Effector memory CD4-positive, alpha-beta T cell (primary cell): ENCODE measurements at regions not wholly inside any gene's neighbourhood (a gene's known extent, or its start where the extent isn't known, plus 50 kb on each side); places are given as distances from the start of the nearest gene placed in this dataset.

Experiments
- DNase-seq, 3 donors: peaks; one replicate each; pipeline ENCODE4 v3.0.0-alpha.2; 2020
- H3K27ac ChIP-seq: 2 replicates; pipeline ENCODE4 v1.7.0; 2013; ENCODE audit warnings: mild to moderate bottlenecking, low read length, moderate library complexity; ENCODE audit not compliant: insufficient read depth, poor library complexity, severe bottlenecking
- H3K27me3 ChIP-seq: replicated peaks from 2 replicates; pipeline ENCODE4 v1.7.0; 2013; ENCODE audit warnings: mild to moderate bottlenecking, low read length; ENCODE audit not compliant: insufficient read depth, control insufficient read depth, poor library complexity, severe bottlenecking
- H3K36me3 ChIP-seq: 2 replicates; pipeline ENCODE4 v1.7.0; 2013; ENCODE audit warnings: mild to moderate bottlenecking, low read length, moderate library complexity; ENCODE audit not compliant: control insufficient read depth, insufficient read depth
- H3K4me1 ChIP-seq: 2 replicates; pipeline ENCODE4 v1.7.0; 2013; ENCODE audit warnings: low read length, mild to moderate bottlenecking; ENCODE audit not compliant: control insufficient read depth, insufficient read depth, poor library complexity, severe bottlenecking
- H3K4me3 ChIP-seq: 2 replicates; pipeline ENCODE4 v1.7.0; 2013; ENCODE audit warnings: low read length, low read depth, mild to moderate bottlenecking; ENCODE audit not compliant: insufficient read depth, poor library complexity, severe bottlenecking
- H3K9me3 ChIP-seq: 2 replicates; pipeline ENCODE4 v1.7.0; 2013; ENCODE audit warnings: mild to moderate bottlenecking, low read length, moderate library complexity; ENCODE audit not compliant: control insufficient read depth

- H3K27ac ChIP-seq, result no peak overlapping the region
- no peak for DNase-seq
- H3K9me3 ChIP-seq, result no peaks in the 10 kb centered on the region
- H3K36me3 ChIP-seq, result no peaks in the 10 kb centered on the region
- no peaks in the 10 kb centered on the region for H3K4me1 ChIP-seq
- peaks cover 2% of the 10 kb centered on the region for H3K27me3 ChIP-seq
- no peak overlapping the region for H3K4me3 ChIP-seq
These were observed 261.0 kb downstream of the NSG2 start for GRCh38 chr5:174306345-174307030.

GRCh38 chr5:174307031-174307408, 261.5 kb downstream of the NSG2 start:
- Histone ChIP-seq H3K36me3 (no peaks in the 10 kb centered on the region), H3K9me3 (no peaks in the 10 kb centered on the region), H3K27ac (no peak overlapping the region), H3K4me1 (peaks cover 4% of the 10 kb centered on the region), H3K27me3 (peaks cover 7% of the 10 kb centered on the region), H3K4me3 (no peak overlapping the region)
- DNase-seq, result no peak

- DNase-seq, result no peak
- Histone ChIP-seq H3K9me3 (no peaks in the 10 kb centered on the region), H3K27ac (no peak overlapping the region), H3K4me1 (peaks cover 5% of the 10 kb centered on the region), H3K27me3 (peaks cover 14% of the 10 kb centered on the region), H3K4me3 (no peak overlapping the region), H3K36me3 (no peaks in the 10 kb centered on the region)
These were observed 262.3 kb downstream of the NSG2 start for GRCh38 chr5:174307656-174308271.

- peaks cover 5% of the 10 kb centered on the region for H3K4me1 ChIP-seq
- no peak overlapping the region for H3K27ac ChIP-seq
- H3K4me3 ChIP-seq, result no peak overlapping the region
- no peak for DNase-seq
- H3K9me3 ChIP-seq, result no peaks in the 10 kb centered on the region
- H3K36me3 ChIP-seq, result no peaks in the 10 kb centered on the region
- H3K27me3 ChIP-seq, result peaks cover 14% of the 10 kb centered on the region
These were observed 263.8 kb downstream of the NSG2 start for GRCh38 chr5:174309131-174309795.

- Histone ChIP-seq H3K36me3 (no peaks in the 10 kb centered on the region), H3K4me3 (no peak overlapping the region), H3K4me1 (peaks cover 5% of the 10 kb centered on the region), H3K9me3 (no peaks in the 10 kb centered on the region), H3K27me3 (peaks cover 14% of the 10 kb centered on the region), H3K27ac (no peak overlapping the region)
- no peak for DNase-seq
These were observed 264.7 kb downstream of the NSG2 start for GRCh38 chr5:174310243-174310642.

- Histone ChIP-seq H3K27me3 (peaks cover 14% of the 10 kb centered on the region), H3K4me1 (peaks cover 5% of the 10 kb centered on the region), H3K27ac (no peak overlapping the region), H3K4me3 (no peak overlapping the region), H3K36me3 (no peaks in the 10 kb centered on the region), H3K9me3 (no peaks in the 10 kb centered on the region)
- no peak for DNase-seq
These were observed 265.2 kb downstream of the NSG2 start for GRCh38 chr5:174310706-174311105.

GRCh38 chr5:174311121-174311520, 265.6 kb downstream of the NSG2 start:
- Histone ChIP-seq H3K27ac (no peak overlapping the region), H3K4me1 (peaks cover 5% of the 10 kb centered on the region), H3K4me3 (no peak overlapping the region), H3K36me3 (no peaks in the 10 kb centered on the region), H3K9me3 (no peaks in the 10 kb centered on the region), H3K27me3 (peaks cover 14% of the 10 kb centered on the region)
- DNase-seq, result no peak

- DNase-seq, result peak in 2 of 3 donors; percentile 3 to 11
- peaks cover 14% of the 10 kb centered on the region for H3K27me3 ChIP-seq
- H3K4me1 ChIP-seq, result peaks cover 5% of the 10 kb centered on the region
- no peaks in the 10 kb centered on the region for H3K36me3 ChIP-seq
- H3K27ac ChIP-seq, result no peak overlapping the region
- H3K4me3 ChIP-seq, result peak overlapping the region; percentile 23
- H3K9me3 ChIP-seq, result no peaks in the 10 kb centered on the region
These were observed 266.2 kb downstream of the NSG2 start for GRCh38 chr5:174311531-174312269.

GRCh38 chr5:174312270-174312617, 266.7 kb downstream of the NSG2 start:
- no peak for DNase-seq
- Histone ChIP-seq H3K27ac (no peak overlapping the region), H3K4me1 (peaks cover 5% of the 10 kb centered on the region), H3K27me3 (peaks cover 14% of the 10 kb centered on the region), H3K9me3 (no peaks in the 10 kb centered on the region), H3K4me3 (no peak overlapping the region), H3K36me3 (no peaks in the 10 kb centered on the region)

GRCh38 chr5:174312641-174313040, 267.1 kb downstream of the NSG2 start:
- Histone ChIP-seq H3K36me3 (no peaks in the 10 kb centered on the region), H3K4me1 (peaks cover 5% of the 10 kb centered on the region), H3K27ac (no peak overlapping the region), H3K9me3 (no peaks in the 10 kb centered on the region), H3K27me3 (peaks cover 14% of the 10 kb centered on the region), H3K4me3 (no peak overlapping the region)
- DNase-seq, result no peak
